H9 (cell line): ENCODE measurements at regions not wholly inside any gene's neighbourhood (a gene's known extent, or its start where the extent isn't known, plus 50 kb on each side); places are given as distances from the start of the nearest gene placed in this dataset.

Experiments
- DNase-seq: peaks from one replicate; pipeline ENCODE4 v3.0.0-alpha.2; 2017
- H2AFZ ChIP-seq: one replicate; pipeline ENCODE4 v1.6.1; 2013; ENCODE audit warnings: mild to moderate bottlenecking, low read length, control low read depth, moderate library complexity
- H2AK5ac ChIP-seq: 2 replicates; pipeline ENCODE4 v1.6.1; 2013; ENCODE audit warnings: low read length, control low read depth, mixed read lengths; ENCODE audit not compliant: insufficient read length
- H2BK120ac ChIP-seq: one replicate; pipeline ENCODE4 v1.6.1; 2013; ENCODE audit warnings: low read depth, mild to moderate bottlenecking, low read length, control low read depth, inconsistent platforms; ENCODE audit not compliant: poor library complexity, severe bottlenecking
- H2BK12ac ChIP-seq: 2 replicates; pipeline ENCODE4 v1.6.1; 2013; ENCODE audit warnings: low read length, control low read depth, mixed read lengths, low read depth; ENCODE audit not compliant: insufficient read length
- H2BK15ac ChIP-seq: 2 replicates; pipeline ENCODE4 v1.6.1; 2013; ENCODE audit warnings: low read depth, low read length, control low read depth
- H2BK20ac ChIP-seq: one replicate; pipeline ENCODE4 v1.6.1; 2013; ENCODE audit warnings: low read depth, mild to moderate bottlenecking, low read length, control low read depth, inconsistent platforms; ENCODE audit not compliant: poor library complexity, severe bottlenecking
- H2BK5ac ChIP-seq: 2 replicates; pipeline ENCODE4 v1.6.1; 2013; ENCODE audit warnings: low read length, control low read depth, mixed read lengths; ENCODE audit not compliant: insufficient read length
- H3K14ac ChIP-seq: 2 replicates; pipeline ENCODE4 v1.6.1; 2013; ENCODE audit warnings: low read length, control low read depth; ENCODE audit not compliant: insufficient read depth
- H3K18ac ChIP-seq: 2 replicates; pipeline ENCODE4 v1.6.1; 2013; ENCODE audit warnings: low read depth, mild to moderate bottlenecking, mixed read lengths, low read length, control low read depth; ENCODE audit not compliant: insufficient read length
- H3K23ac ChIP-seq: 2 replicates; pipeline ENCODE4 v1.6.1; 2013; ENCODE audit warnings: low read length, control low read depth, mixed read lengths, low read depth; ENCODE audit not compliant: insufficient read length
- H3K23me2 ChIP-seq: 2 replicates; pipeline ENCODE4 v1.6.1; 2013; ENCODE audit warnings: low read depth, mild to moderate bottlenecking, mixed read lengths, low read length, control low read depth; ENCODE audit not compliant: insufficient read length, poor library complexity, severe bottlenecking
- H3K27ac ChIP-seq: 2 replicates; pipeline ENCODE4 v1.5.1; 2013; ENCODE audit warnings: low read length, control low read depth, mixed read lengths, low read depth; ENCODE audit not compliant: insufficient read length
- H3K27me3 ChIP-seq: 2 replicates; pipeline ENCODE4 v1.6.1; 2013; ENCODE audit warnings: low read length, control low read depth, inconsistent platforms; ENCODE audit not compliant: insufficient read depth
- H3K4ac ChIP-seq: 2 replicates; pipeline ENCODE4 v1.6.1; 2013; ENCODE audit warnings: low read depth, mild to moderate bottlenecking, control low read depth, inconsistent platforms, low read length, moderate library complexity
- H3K4me1 ChIP-seq: 2 replicates; pipeline ENCODE4 v1.6.1; 2013; ENCODE audit warnings: low read length, control low read depth, inconsistent platforms; ENCODE audit not compliant: insufficient read depth
- H3K4me2 ChIP-seq: 2 replicates; pipeline ENCODE4 v1.6.1; 2013; ENCODE audit warnings: low read length, control low read depth, mixed read lengths; ENCODE audit not compliant: insufficient read length, insufficient read depth
- H3K56ac ChIP-seq: 2 replicates; pipeline ENCODE4 v1.6.1; 2013; ENCODE audit warnings: low read depth, mild to moderate bottlenecking, mixed read lengths, low read length, control low read depth; ENCODE audit not compliant: insufficient read length
- H3K79me1 ChIP-seq: 2 replicates; pipeline ENCODE4 v1.6.1; 2013; ENCODE audit warnings: low read depth, mild to moderate bottlenecking, moderate library complexity, low read length, control low read depth, inconsistent platforms; ENCODE audit not compliant: insufficient read depth, poor library complexity, severe bottlenecking
- H3K79me2 ChIP-seq: 2 replicates; pipeline ENCODE4 v1.6.1; 2013; ENCODE audit warnings: low read length, control low read depth, inconsistent platforms; ENCODE audit not compliant: insufficient read depth
- H3K9ac ChIP-seq: 2 replicates; pipeline ENCODE4 v1.6.1; 2013; ENCODE audit warnings: low read length, control low read depth, mixed read lengths; ENCODE audit not compliant: insufficient read length; ENCODE audit errors: extremely low read depth
- H3K9me3 ChIP-seq: one replicate; pipeline ENCODE4 v1.6.1; 2013; ENCODE audit warnings: low read depth, low read length, inconsistent platforms; ENCODE audit not compliant: control insufficient read depth
- H3T11ph ChIP-seq: one replicate; pipeline ENCODE4 v1.6.1; 2013; ENCODE audit warnings: mild to moderate bottlenecking, low read length, control low read depth, inconsistent platforms
- H4K20me1 ChIP-seq: one replicate; pipeline ENCODE4 v1.6.1; 2013; ENCODE audit not compliant: control insufficient read depth, insufficient read length, insufficient read depth
- H4K5ac ChIP-seq: 2 replicates; pipeline ENCODE4 v1.6.1; 2013; ENCODE audit warnings: low read depth, mild to moderate bottlenecking, mixed read lengths, low read length, control low read depth; ENCODE audit not compliant: insufficient read length
- H4K8ac ChIP-seq: replicated peaks from 2 replicates; pipeline ENCODE4 v1.6.1; 2013; ENCODE audit warnings: low read length, control low read depth, mixed read lengths, low read depth; ENCODE audit not compliant: insufficient read length
- H4K91ac ChIP-seq: 2 replicates; pipeline ENCODE4 v1.6.1; 2013; ENCODE audit warnings: low read depth, mild to moderate bottlenecking, moderate library complexity, mixed read lengths, low read length, control low read depth; ENCODE audit not compliant: insufficient read length
- H3K27ac Mint-ChIP-seq, 3 experiments: 2 replicates in 2 of 3; 3 replicates in 1 of 3; pipeline ENCODE4 v1.8.0; 2020 to 2021; ENCODE audit warnings: mixed read lengths in 3 of 3, mild to moderate bottlenecking in 1 of 3, moderate library complexity in 1 of 3
- H3K27me3 Mint-ChIP-seq: 2 replicates; pipeline ENCODE4 v1.8.0; 2021; ENCODE audit warnings: low read depth, mild to moderate bottlenecking, moderate library complexity, mixed read lengths
- H3K36me3 Mint-ChIP-seq, 3 experiments: 2 replicates in 2 of 3; 3 replicates in 1 of 3; pipeline ENCODE4 v1.8.0; 2020 to 2021; ENCODE audit warnings: low read depth in 3 of 3, mixed read lengths in 3 of 3; ENCODE audit not compliant: insufficient read depth in 1 of 3
- H3K4me1 Mint-ChIP-seq, 2 experiments: 2 replicates each; pipeline ENCODE4 v1.8.0; 2020; ENCODE audit warnings: mixed read lengths in 2 of 2
- H3K4me3 Mint-ChIP-seq, 2 experiments: 2 replicates in 1 of 2; 3 replicates in 1 of 2; pipeline ENCODE4 v1.8.0; 2020 to 2021; ENCODE audit warnings: mild to moderate bottlenecking in 2 of 2, mixed read lengths in 2 of 2, moderate library complexity in 1 of 2
- H3K9me3 Mint-ChIP-seq, 2 experiments: 2 replicates in 1 of 2; 3 replicates in 1 of 2; pipeline ENCODE4 v1.8.0; 2020; ENCODE audit warnings: mild to moderate bottlenecking in 2 of 2, mixed read lengths in 2 of 2, moderate library complexity in 1 of 2
- WGBS: extraction: QIAGEN DNeasy Blood & Tissue Kit; methylation state at CpG from one replicate; pipeline ENCODE4 v1.1.7; 2013; ENCODE audit warnings: missing lambda C conversion rate, low lambda C conversion rate, mixed read lengths; ENCODE audit not compliant: insufficient read length; ENCODE audit errors: extremely low coverage; 5-methylcytosine and 5-hydroxymethylcytosine counted together
- TF ChIP-seq, protein P1 (sequence below): fragments of 200-600 bp; sonication (generic); conservative IDR thresholded peaks from 3 replicates; pipeline ENCODE4 v1.8.0; 2021; ENCODE audit warnings: antibody characterized with exemption, mild to moderate bottlenecking

- TF ChIP-seq, protein P1, sequence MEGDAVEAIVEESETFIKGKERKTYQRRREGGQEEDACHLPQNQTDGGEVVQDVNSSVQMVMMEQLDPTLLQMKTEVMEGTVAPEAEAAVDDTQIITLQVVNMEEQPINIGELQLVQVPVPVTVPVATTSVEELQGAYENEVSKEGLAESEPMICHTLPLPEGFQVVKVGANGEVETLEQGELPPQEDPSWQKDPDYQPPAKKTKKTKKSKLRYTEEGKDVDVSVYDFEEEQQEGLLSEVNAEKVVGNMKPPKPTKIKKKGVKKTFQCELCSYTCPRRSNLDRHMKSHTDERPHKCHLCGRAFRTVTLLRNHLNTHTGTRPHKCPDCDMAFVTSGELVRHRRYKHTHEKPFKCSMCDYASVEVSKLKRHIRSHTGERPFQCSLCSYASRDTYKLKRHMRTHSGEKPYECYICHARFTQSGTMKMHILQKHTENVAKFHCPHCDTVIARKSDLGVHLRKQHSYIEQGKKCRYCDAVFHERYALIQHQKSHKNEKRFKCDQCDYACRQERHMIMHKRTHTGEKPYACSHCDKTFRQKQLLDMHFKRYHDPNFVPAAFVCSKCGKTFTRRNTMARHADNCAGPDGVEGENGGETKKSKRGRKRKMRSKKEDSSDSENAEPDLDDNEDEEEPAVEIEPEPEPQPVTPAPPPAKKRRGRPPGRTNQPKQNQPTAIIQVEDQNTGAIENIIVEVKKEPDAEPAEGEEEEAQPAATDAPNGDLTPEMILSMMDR, result no peak
- no peaks in the 10 kb centered on the region for H3K36me3 Mint-ChIP-seq
- H3K18ac ChIP-seq, result no peak overlapping the region
- no peak overlapping the region for H4K5ac ChIP-seq
- H2AFZ ChIP-seq, result no peak overlapping the region
- H3K4me1 Mint-ChIP-seq, result peaks cover 14 to 26% of the 10 kb centered on the region in 2 experiments
- no peak overlapping the region for H3K4me3 Mint-ChIP-seq
- H2AK5ac ChIP-seq, result no peak overlapping the region
- no peaks in the 10 kb centered on the region for H3K23me2 ChIP-seq
- no peaks in the 10 kb centered on the region for H3K9me3 ChIP-seq
- H4K8ac ChIP-seq, result no peak overlapping the region
- DNase-seq, result no peak
- no peaks in the 10 kb centered on the region for H3K79me1 ChIP-seq
- no peak overlapping the region for H2BK20ac ChIP-seq
- no peak overlapping the region for H2BK120ac ChIP-seq
- H3K9me3 Mint-ChIP-seq, result no peaks in the 10 kb centered on the region
- no peak overlapping the region for H3K56ac ChIP-seq
- H3K27me3 Mint-ChIP-seq, result peaks cover 7% of the 10 kb centered on the region
- WGBS, result no CpG with 5 or more reads among the region's 7 CpGs
- H3K27ac Mint-ChIP-seq, result no peak overlapping the region
- H3T11ph ChIP-seq, result no peak overlapping the region
- H4K91ac ChIP-seq, result no peak overlapping the region
- H4K20me1 ChIP-seq, result no peaks in the 10 kb centered on the region
- no peak overlapping the region for H3K9ac ChIP-seq
- no peaks in the 10 kb centered on the region; the same call in 1 of the 2 replicates for H3K4me1 ChIP-seq
- H3K79me2 ChIP-seq, result no peaks in the 10 kb centered on the region
- H3K4me2 ChIP-seq, result no peak overlapping the region
- no peak overlapping the region for H2BK5ac ChIP-seq
- no peaks in the 10 kb centered on the region for H3K27me3 ChIP-seq
- H2BK12ac ChIP-seq, result no peak overlapping the region
- no peak overlapping the region for H3K23ac ChIP-seq
- H3K14ac ChIP-seq, result no peak overlapping the region
- H3K27ac ChIP-seq, result no peak overlapping the region
- no peak overlapping the region for H2BK15ac ChIP-seq
- H3K4ac ChIP-seq, result no peak overlapping the region
Observed at GRCh38 chr10:78475437-78475836, 441.8 kb downstream of the RPS24 start.
